HG03460 (cell line): ENCODE measurements at regions not wholly inside any gene's neighbourhood (a gene's known extent, or its start where the extent isn't known, plus 50 kb on each side); places are given as distances from the start of the nearest gene placed in this dataset.

Experiments used
- ATAC-seq: cut with Tn5 transposase; IDR thresholded peaks from one replicate; pipeline ENCODE4 v1.9.1; 2021; ENCODE audit not compliant: unreplicated experiment

DNA sequence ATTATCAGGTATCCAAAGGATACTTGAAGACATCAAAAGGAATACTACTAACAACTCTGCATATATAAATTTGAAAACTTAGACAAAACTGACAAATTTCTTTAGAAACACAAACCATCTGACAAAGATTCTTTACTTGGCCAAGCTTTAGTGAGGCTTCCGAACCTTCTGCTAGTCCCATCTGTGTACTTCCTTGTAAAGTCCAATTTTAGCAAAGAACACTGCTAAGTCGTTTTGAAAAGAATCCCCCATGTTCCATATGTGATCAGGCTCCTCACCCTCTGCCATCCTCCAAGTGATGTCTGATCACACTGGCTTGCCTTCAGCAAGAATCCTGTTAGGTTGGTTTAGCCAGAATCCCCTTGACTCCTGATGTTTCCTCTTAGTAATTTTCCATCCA lies 150.0 kb upstream of the ACO1 start:
- no peak for ATAC-seq

- no peak for ATAC-seq
These were observed 137.3 kb upstream of the ACO1 start for GRCh38 chr9:32247168-32247567.

GRCh38 chr9:32248189-32248712 lies 136.2 kb upstream of the ACO1 start:
- no peak for ATAC-seq

DNA sequence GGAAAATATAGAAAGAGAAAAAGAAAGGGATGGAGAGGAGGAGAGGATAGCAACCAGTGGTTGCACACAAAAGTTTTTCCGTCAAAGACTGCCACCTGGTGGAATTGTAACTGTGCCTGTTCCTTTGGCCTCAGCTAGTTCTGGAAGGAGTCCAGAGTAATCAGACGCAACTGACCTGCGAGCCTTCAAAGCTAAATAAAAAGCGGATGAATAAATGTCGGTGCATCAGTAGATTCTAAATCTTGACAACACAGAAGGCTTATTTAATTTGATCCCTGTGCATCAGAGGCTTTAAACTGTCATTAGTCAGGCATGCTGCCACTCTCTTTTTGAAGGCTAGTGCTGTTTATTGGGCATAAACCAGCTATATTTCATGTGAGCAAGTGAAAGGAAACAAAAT lies 132.9 kb upstream of the ACO1 start:
- ATAC-seq = peak; percentile 86

DNA sequence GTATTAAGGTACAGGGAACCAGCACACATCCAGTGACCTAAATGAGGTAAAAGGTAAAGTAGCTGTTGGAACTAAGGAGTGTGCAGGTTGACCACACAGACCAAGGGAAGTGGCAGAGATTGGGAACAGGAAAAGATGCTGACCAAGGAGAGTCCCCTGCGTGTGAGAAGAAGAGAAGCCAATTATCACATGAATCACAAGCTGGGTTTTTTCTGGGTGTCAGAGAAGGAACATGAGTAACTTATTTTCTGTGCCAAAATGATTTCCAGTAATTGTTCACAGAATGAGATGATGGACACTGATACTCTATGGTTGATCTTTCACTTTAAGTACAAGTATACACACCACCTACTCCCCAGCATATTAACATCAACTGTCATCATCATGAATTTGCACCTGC lies 130.7 kb upstream of the ACO1 start:
- no peak for ATAC-seq

- no peak for ATAC-seq
These were observed 129.4 kb upstream of the ACO1 start for GRCh38 chr9:32255026-32255425.

GRCh38 chr9:32258482-32258881 lies 126.0 kb upstream of the ACO1 start:
- no peak for ATAC-seq

GRCh38 chr9:32260151-32260862 lies 124.1 kb upstream of the ACO1 start:
- no peak for ATAC-seq

DNA sequence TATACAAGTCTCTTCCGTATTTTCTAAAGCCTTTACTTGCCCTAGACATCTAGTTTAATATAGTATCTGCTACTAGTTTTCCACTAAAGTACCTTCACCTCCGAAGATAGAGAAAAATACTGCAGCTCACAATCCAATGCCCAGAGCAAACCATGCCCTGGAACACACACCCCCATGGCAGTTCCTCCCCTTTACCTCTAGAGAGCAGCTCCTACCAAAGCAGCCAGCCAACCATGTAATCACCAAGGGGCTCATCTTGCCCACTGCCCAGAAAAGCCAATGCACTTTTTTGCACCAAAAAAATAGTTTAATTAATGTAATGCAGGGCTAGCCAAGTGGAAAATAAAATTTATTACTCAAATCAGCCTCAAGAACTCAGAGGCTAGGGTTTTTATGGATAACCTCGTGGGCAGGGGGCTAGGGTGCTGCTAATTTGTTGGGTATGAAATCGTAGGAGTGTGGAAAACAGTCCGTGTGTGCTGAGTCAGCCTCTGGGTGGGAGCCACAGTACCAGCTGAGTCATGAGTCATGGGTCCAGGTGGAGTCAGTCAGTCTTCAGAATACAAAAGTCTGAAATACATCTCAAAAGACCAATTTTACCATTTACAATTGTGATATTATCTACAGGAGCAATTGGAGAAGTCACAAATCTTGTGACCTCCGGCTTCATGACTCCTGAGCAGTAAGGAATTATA lies 120.1 kb upstream of the ACO1 start:
- ATAC-seq = no peak

DNA sequence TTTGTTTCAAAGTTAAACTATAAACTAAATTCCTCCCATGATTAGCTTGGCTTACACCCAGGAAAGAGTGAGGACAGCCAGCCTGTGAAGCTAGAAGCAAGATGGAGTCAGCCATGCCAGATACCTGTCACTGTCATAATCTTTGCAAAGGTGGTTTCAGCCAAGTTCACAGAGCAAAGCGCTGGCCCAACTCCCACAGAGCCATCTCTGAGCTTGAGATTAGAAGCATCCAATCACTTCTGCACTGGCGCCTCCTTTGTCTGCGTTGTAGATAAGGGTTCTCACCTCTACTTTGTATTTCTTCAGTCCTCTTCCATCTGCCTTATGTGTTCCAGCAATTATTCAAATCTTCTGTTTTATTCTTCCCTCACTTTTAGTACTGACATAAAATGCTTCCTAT lies 119.4 kb upstream of the ACO1 start:
- no peak for ATAC-seq

DNA sequence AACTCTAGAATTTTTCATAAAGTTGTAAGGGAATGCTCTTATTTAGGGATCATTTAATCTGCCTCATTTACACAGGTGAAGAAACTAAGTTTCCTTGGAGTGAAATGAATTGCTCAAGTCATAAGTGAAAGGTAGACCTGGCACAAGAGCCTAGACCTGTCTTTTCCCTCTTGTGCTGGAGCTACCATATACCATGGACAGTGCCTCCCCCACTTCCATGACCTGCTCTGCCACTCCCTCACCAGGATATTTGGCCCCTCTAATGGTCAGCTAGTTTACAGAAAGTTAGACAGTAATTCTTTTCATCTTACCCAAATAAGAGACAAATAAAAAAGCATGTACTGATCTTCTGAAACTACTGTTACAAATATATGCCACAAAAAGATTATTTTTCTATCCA lies 105.5 kb upstream of the ACO1 start:
- ATAC-seq = no peak

- no peak for ATAC-seq
These were observed 94.7 kb upstream of the ACO1 start for GRCh38 chr9:32289756-32290155.

GRCh38 chr9:32291370-32291769 lies 93.1 kb upstream of the ACO1 start:
- ATAC-seq = no peak

- ATAC-seq = no peak
These were observed 91.8 kb upstream of the ACO1 start for GRCh38 chr9:32292611-32293010.

- ATAC-seq = no peak
These were observed 91.4 kb upstream of the ACO1 start for GRCh38 chr9:32293091-32293490.

DNA sequence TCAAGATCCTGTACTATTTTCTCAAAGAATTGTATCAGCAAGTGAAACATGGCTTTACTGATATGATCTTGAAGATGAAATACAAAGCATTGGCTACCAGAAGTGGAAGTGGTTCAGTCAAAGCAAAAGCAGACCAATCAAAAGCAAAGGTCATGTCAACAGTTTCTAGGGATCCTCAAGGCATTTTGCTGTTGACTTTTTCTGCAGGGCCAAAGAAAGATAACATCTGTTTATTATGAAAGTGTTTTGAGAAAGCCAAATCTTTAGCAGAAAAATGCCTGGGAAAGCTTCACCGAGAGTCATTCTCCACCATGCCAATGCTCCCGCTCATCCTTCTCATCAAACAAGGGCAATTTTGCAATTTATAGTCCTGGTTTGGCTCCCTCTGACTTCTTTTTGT lies 90.3 kb upstream of the ACO1 start:
- ATAC-seq = no peak

- no peak for ATAC-seq
These were observed 84.1 kb upstream of the ACO1 start for GRCh38 chr9:32300373-32300772.

GRCh38 chr9:32304495-32304894 lies 79.9 kb upstream of the ACO1 start:
- ATAC-seq = no peak

- no peak for ATAC-seq
These were observed 78.4 kb upstream of the ACO1 start for GRCh38 chr9:32306006-32306405.

- no peak for ATAC-seq
These were observed 65.0 kb upstream of the ACO1 start for GRCh38 chr9:32319312-32319929.

DNA sequence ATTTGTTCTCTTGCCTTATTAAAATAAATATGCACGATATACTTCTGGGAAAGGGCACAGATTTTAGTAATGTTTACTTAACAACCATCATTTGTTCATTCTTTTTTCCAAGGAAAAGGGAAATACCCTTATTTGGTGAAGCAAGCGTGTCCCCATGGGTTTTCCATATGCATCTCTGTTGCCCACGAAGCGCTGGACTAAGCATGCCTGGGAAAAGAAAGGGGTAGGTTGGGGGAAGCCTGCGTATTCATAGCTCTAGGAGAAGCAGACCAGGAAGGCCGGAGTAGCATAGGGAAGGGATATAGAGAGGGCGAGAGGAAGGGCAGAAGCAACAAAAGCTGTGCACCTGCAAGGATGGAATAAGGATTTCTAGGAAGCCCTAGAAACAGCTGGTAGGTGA lies 61.8 kb upstream of the ACO1 start:
- no peak for ATAC-seq

DNA sequence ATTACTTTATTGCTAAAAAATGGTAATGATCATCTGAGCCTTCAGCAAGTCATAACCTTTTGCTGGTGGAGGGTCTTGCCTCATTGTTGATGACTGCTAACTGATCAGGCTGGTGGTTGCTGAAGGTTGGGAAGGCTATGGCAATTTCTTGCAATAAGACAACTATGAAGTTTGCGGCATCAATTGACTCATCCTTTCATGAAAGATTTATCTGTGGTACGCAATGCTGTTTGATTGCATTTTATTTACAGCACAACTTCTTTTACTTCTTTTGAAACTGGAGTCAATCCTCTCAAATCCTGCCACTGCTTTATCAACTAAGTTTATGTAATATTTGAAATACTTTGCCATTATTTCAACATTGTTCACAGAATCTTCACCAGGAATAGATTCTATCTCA lies 58.3 kb upstream of the ACO1 start:
- no peak for ATAC-seq
